SK-N-SH (cell line): ENCODE measurements at regions not wholly inside any gene's neighbourhood (a gene's known extent, or its start where the extent isn't known, plus 50 kb on each side); places are given as distances from the start of the nearest gene placed in this dataset.

Experiments used
- CTCF ChIA-PET: fragments of 300-600, 350-600 bp; formaldehyde crosslinking; extraction: SDS; loops from one replicate; lab custom pipeline; 2021; lab: Yijun Ruan, JAX
- POLR2A ChIA-PET: fragments of 350-600 bp; sonication (Branson Sonifier 250); formaldehyde crosslinking; extraction: SDS; loops from one replicate; lab custom pipeline; 2020; ENCODE audit warnings: antibody characterized with exemption, inconsistent platforms; lab: Yijun Ruan, JAX
- DNase-seq: peaks from one replicate; pipeline ENCODE4 v3.0.0; 2012
- H2AFZ ChIP-seq: fragments of 200-600 bp; sonication (generic); 2 replicates; pipeline ENCODE4 v1.8.1; 2016; ENCODE audit warnings: antibody characterized with exemption, mild to moderate bottlenecking, low read depth
- H3F3A ChIP-seq: fragments of 200-600 bp; sonication (generic); replicated peaks from 2 replicates; pipeline ENCODE3; 2016; ENCODE audit warnings: antibody characterized with exemption, mild to moderate bottlenecking; ENCODE audit not compliant: insufficient read depth
- H3K27ac ChIP-seq, 2 experiments: fragments of 200-500 bp in 1 of 2; fragments of 200-600 bp in 1 of 2; sonication (Bioruptor generic) in 1 of 2; sonication (generic), shearing (Covaris generic) in 1 of 2; 2 replicates each; pipeline versions ENCODE4 v1.5.1 to v1.6.1; 2014 to 2016; ENCODE audit warnings: low read depth in 2 of 2, inconsistent platforms in 1 of 2, low read length in 1 of 2, mild to moderate bottlenecking in 1 of 2, mixed read lengths in 1 of 2
- H3K27me3 ChIP-seq: fragments of 200-600 bp; sonication (generic), shearing (Covaris generic); 2 replicates; pipeline ENCODE4 v1.6.1; 2016; ENCODE audit warnings: mixed run types; ENCODE audit not compliant: insufficient read depth
- H3K36me3 ChIP-seq, 2 experiments: fragments of 200-500 bp in 1 of 2; fragments of 200-600 bp in 1 of 2; sonication (Bioruptor generic) in 1 of 2; sonication (generic) in 1 of 2; replicated peaks in 1 of 2; 2 replicates each; pipeline versions ENCODE3 to v1.5.1; 2014 to 2016; ENCODE audit warnings: low read length in 1 of 2, mild to moderate bottlenecking in 1 of 2; ENCODE audit not compliant: insufficient read depth in 2 of 2, control insufficient read depth in 1 of 2
- H3K4me1 ChIP-seq, 2 experiments: fragments of 200-500 bp in 1 of 2; fragments of 200-600 bp in 1 of 2; sonication (Bioruptor generic) in 1 of 2; sonication (generic), shearing (Covaris generic) in 1 of 2; 2 replicates each; pipeline versions ENCODE4 v1.5.1 to v1.6.1; 2014 to 2016; ENCODE audit warnings: low read depth in 1 of 2, low read length in 1 of 2, mixed run types in 1 of 2; ENCODE audit not compliant: insufficient read depth in 2 of 2, control insufficient read depth in 1 of 2
- H3K4me2 ChIP-seq: fragments of 200-600 bp; sonication (generic), shearing (Covaris generic); 2 replicates; pipeline ENCODE4 v1.6.1; 2017; ENCODE audit warnings: mixed run types
- H3K4me3 ChIP-seq, 2 experiments: fragments of 200-500 bp in 1 of 2; fragments of 200-600 bp in 1 of 2; sonication (Bioruptor generic) in 1 of 2; sonication (generic), shearing (Covaris generic) in 1 of 2; 2 replicates each; pipeline versions ENCODE4 v1.5.1 to v1.8.1; 2014 to 2016; ENCODE audit warnings: low read depth in 2 of 2, inconsistent platforms in 1 of 2, low read length in 1 of 2, mild to moderate bottlenecking in 1 of 2, mixed read lengths in 1 of 2, moderate library complexity in 1 of 2
- H3K79me2 ChIP-seq: fragments of 200-600 bp; sonication (generic); 2 replicates; pipeline ENCODE4 v1.8.1; 2017; ENCODE audit warnings: mild to moderate bottlenecking; ENCODE audit not compliant: insufficient read depth
- H3K9ac ChIP-seq: fragments of 200-600 bp; sonication (generic); 2 replicates; pipeline ENCODE4 v1.6.1; 2017; ENCODE audit warnings: mixed run types
- H3K9me2 ChIP-seq: fragments of 200-600 bp; sonication (generic); 2 replicates; pipeline ENCODE4 v1.6.1; 2017; ENCODE audit warnings: mixed run types
- H3K9me3 ChIP-seq: fragments of 200-600 bp; sonication (generic); 2 replicates; pipeline ENCODE4 v1.6.1; 2017; ENCODE audit warnings: mixed run types, mild to moderate bottlenecking, moderate library complexity
- H4K20me1 ChIP-seq: fragments of 200-600 bp; sonication (generic); 2 replicates; pipeline ENCODE4 v1.6.1; 2017; ENCODE audit warnings: mild to moderate bottlenecking, mixed run types; ENCODE audit not compliant: insufficient read depth
- CHD2 ChIP-seq: fragments of 150-350 bp; IDR thresholded peaks from 2 replicates; pipeline ENCODE4 v1.6.1; 2018; ENCODE audit warnings: low read length; ENCODE audit not compliant: partially characterized antibody
- EP300 ChIP-seq, 2 experiments: IDR thresholded peaks; 2 replicates each; pipeline versions ENCODE4 v1.4.0 to v1.6.1; 2012; ENCODE audit warnings: borderline replicate concordance in 1 of 2, low read depth in 1 of 2, low read length in 1 of 2
- FOXJ3 ChIP-seq: sonication (generic); formaldehyde crosslinking; IDR thresholded peaks from 2 replicates; pipeline ENCODE4 v1.5.1; 2020; ENCODE audit warnings: mild to moderate bottlenecking, missing genetic modification reagents
- FOXM1 ChIP-seq: IDR thresholded peaks from 2 replicates; pipeline ENCODE4 v1.4.0; 2012; ENCODE audit warnings: low read depth, mild to moderate bottlenecking
- GABPA ChIP-seq: IDR thresholded peaks from 2 replicates; pipeline ENCODE4 v1.4.0; 2012; ENCODE audit warnings: low read depth, mild to moderate bottlenecking
- GATA2 ChIP-seq: sonication (generic); formaldehyde crosslinking; IDR thresholded peaks from 2 replicates; pipeline ENCODE4 v1.5.0; 2020; ENCODE audit warnings: mild to moderate bottlenecking, missing genetic modification reagents
- IRF3 ChIP-seq: fragments of 150-350 bp; IDR thresholded peaks from 2 replicates; pipeline ENCODE4 v1.6.1; 2016; ENCODE audit warnings: mild to moderate bottlenecking, low read depth, low read length
- JUND ChIP-seq: IDR thresholded peaks from 2 replicates; pipeline ENCODE4 v1.4.0; 2012
- MAX ChIP-seq: IDR thresholded peaks from 2 replicates; pipeline ENCODE4 v1.4.0; 2012; ENCODE audit warnings: low read depth
- MXI1 ChIP-seq: IDR thresholded peaks from 2 replicates; pipeline ENCODE4 v1.6.1; 2012; ENCODE audit warnings: mild to moderate bottlenecking, low read depth, low read length, improper control_type of control experiment
- PBX3 ChIP-seq: IDR thresholded peaks from 2 replicates; pipeline ENCODE4; 2012
- POLR2AphosphoS5 ChIP-seq: IDR thresholded peaks from 2 replicates; pipeline ENCODE4 v1.6.1; 2012; ENCODE audit warnings: low read depth, low read length
- RAD21 ChIP-seq: IDR thresholded peaks from 2 replicates; pipeline ENCODE4 v1.6.1; 2012; ENCODE audit warnings: mild to moderate bottlenecking, low read length
- REST ChIP-seq: IDR thresholded peaks from 2 replicates; pipeline ENCODE4 v1.6.1; 2012; ENCODE audit warnings: mild to moderate bottlenecking, low read depth, low read length, moderate library complexity
- RXRA ChIP-seq: IDR thresholded peaks from 2 replicates; pipeline ENCODE4 v1.4.0; 2012; ENCODE audit warnings: low read depth, mild to moderate bottlenecking, borderline replicate concordance
- SMC3 ChIP-seq: IDR thresholded peaks from 2 replicates; pipeline ENCODE4 v1.6.1; 2012; ENCODE audit warnings: low read depth, low read length, improper control_type of control experiment
- TAF1 ChIP-seq: IDR thresholded peaks from 2 replicates; pipeline ENCODE4 v1.6.1; 2012; ENCODE audit warnings: low read depth, mild to moderate bottlenecking, low read length, moderate library complexity, borderline replicate concordance
- TCF12 ChIP-seq: IDR thresholded peaks from 2 replicates; pipeline ENCODE4 v1.4.0; 2012
- WGBS: methylation state at CpG from one replicate; pipeline ENCODE4 v1.1.6; 2017; ENCODE audit warnings: low lambda C conversion rate; 5-methylcytosine and 5-hydroxymethylcytosine counted together

GRCh38 chr14:84976805-84977204 is 553.1 kb upstream of the FLRT2 start:
- TF ChIP-seq SMC3, result no peak
- no peak for TF ChIP-seq TAF1
- no peak for TF ChIP-seq MAX
- TF ChIP-seq MXI1, result no peak
- TF ChIP-seq FOXM1, result no peak
- no peak for TF ChIP-seq GABPA
- no peak for TF ChIP-seq REST
- no peak for TF ChIP-seq POLR2AphosphoS5
- TF ChIP-seq PBX3, result no peak
- no peak for TF ChIP-seq TCF12
- no peak for TF ChIP-seq IRF3
- no peak for TF ChIP-seq RAD21
- no peak for TF ChIP-seq CHD2
- TF ChIP-seq JUND, result no peak
- no peak for TF ChIP-seq GATA2 (CRISPR knock-in tag)
- TF ChIP-seq EP300 (IDR thresholded peaks at IDR 0.05; ENCODE audit: borderline replicate concordance in 1 of 2, low read depth in 1 of 2, low read length in 1 of 2), result no peak
- no peak for TF ChIP-seq RXRA
- no peak for TF ChIP-seq FOXJ3 (CRISPR knock-in tag)
- TF ChIP-seq, all 33 proteins: peak for 0
- no peaks in the 10 kb centered on the region for H3F3A ChIP-seq
- H4K20me1 ChIP-seq, result no peaks in the 10 kb centered on the region
- 42% methylated on average over 2 of the region's 2 CpGs for WGBS
- no peak overlapping the region for H2AFZ ChIP-seq
- H3K36me3 ChIP-seq, result no peaks in the 10 kb centered on the region
- H3K27ac ChIP-seq, result no peak overlapping the region
- H3K27me3 ChIP-seq, result no peaks in the 10 kb centered on the region
- no peaks in the 10 kb centered on the region for H3K9me3 ChIP-seq
- POLR2A ChIA-PET, result no interaction called here
- CTCF ChIA-PET, result no interaction called here
- H3K9ac ChIP-seq, result no peak overlapping the region
- no peak overlapping the region for H3K4me2 ChIP-seq
- no peak overlapping the region for H3K4me3 ChIP-seq
- no peaks in the 10 kb centered on the region for H3K9me2 ChIP-seq
- DNase-seq, result no peak
- H3K79me2 ChIP-seq, result no peaks in the 10 kb centered on the region
- no peaks in the 10 kb centered on the region for H3K4me1 ChIP-seq
